Ishikawa (cell line): ENCODE measurements at regions not wholly inside any gene's neighbourhood (a gene's known extent, or its start where the extent isn't known, plus 50 kb on each side); places are given as distances from the start of the nearest gene placed in this dataset.

Source experiments
- EP300 ChIP-seq: IDR thresholded peaks from 2 replicates; pipeline ENCODE4 v1.6.1; 2012; ENCODE audit warnings: borderline replicate concordance
- NFIC ChIP-seq: IDR thresholded peaks from 2 replicates; pipeline ENCODE4 v1.6.1; 2012
- TAF1 ChIP-seq: IDR thresholded peaks from 2 replicates; pipeline ENCODE4 v1.6.1; 2012; ENCODE audit warnings: low read depth, mild to moderate bottlenecking
- YY1 ChIP-seq: IDR thresholded peaks from 2 replicates; pipeline ENCODE4 v1.6.1; 2012; ENCODE audit warnings: low read depth
- ZBTB7A ChIP-seq: IDR thresholded peaks from 2 replicates; pipeline ENCODE4 v1.6.1; 2012; ENCODE audit warnings: low read depth
- TF ChIP-seq, protein P1 (sequence below): IDR thresholded peaks from 2 replicates; pipeline ENCODE4 v1.6.1; 2012
- TF ChIP-seq, protein P2 (sequence below): IDR thresholded peaks from 2 replicates; pipeline ENCODE4 v1.6.1; 2012; ENCODE audit warnings: low read depth, mild to moderate bottlenecking

GRCh38 chr6:54598787-54599313, 247.7 kb upstream of the FAM83B start:
- TF ChIP-seq, protein P1, sequence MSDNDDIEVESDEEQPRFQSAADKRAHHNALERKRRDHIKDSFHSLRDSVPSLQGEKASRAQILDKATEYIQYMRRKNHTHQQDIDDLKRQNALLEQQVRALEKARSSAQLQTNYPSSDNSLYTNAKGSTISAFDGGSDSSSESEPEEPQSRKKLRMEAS: peak; percentile 78
- peak; percentile 57; the same call in 1 of the 2 replicates for TF ChIP-seq EP300
- TF ChIP-seq TAF1: no peak
- no peak for TF ChIP-seq ZBTB7A
- TF ChIP-seq, protein P2, sequence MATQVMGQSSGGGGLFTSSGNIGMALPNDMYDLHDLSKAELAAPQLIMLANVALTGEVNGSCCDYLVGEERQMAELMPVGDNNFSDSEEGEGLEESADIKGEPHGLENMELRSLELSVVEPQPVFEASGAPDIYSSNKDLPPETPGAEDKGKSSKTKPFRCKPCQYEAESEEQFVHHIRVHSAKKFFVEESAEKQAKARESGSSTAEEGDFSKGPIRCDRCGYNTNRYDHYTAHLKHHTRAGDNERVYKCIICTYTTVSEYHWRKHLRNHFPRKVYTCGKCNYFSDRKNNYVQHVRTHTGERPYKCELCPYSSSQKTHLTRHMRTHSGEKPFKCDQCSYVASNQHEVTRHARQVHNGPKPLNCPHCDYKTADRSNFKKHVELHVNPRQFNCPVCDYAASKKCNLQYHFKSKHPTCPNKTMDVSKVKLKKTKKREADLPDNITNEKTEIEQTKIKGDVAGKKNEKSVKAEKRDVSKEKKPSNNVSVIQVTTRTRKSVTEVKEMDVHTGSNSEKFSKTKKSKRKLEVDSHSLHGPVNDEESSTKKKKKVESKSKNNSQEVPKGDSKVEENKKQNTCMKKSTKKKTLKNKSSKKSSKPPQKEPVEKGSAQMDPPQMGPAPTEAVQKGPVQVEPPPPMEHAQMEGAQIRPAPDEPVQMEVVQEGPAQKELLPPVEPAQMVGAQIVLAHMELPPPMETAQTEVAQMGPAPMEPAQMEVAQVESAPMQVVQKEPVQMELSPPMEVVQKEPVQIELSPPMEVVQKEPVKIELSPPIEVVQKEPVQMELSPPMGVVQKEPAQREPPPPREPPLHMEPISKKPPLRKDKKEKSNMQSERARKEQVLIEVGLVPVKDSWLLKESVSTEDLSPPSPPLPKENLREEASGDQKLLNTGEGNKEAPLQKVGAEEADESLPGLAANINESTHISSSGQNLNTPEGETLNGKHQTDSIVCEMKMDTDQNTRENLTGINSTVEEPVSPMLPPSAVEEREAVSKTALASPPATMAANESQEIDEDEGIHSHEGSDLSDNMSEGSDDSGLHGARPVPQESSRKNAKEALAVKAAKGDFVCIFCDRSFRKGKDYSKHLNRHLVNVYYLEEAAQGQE: no peak
- no peak for TF ChIP-seq YY1
- TF ChIP-seq NFIC: peak; percentile 88
